Neural progenitor cell (in vitro differentiated cells): ENCODE measurements at regions not wholly inside any gene's neighbourhood (a gene's known extent, or its start where the extent isn't known, plus 50 kb on each side); places are given as distances from the start of the nearest gene placed in this dataset.

ENCODE experiments used
- DNase-seq: peaks from one replicate; pipeline ENCODE4 v3.0.0-alpha.2; 2016; ENCODE audit warnings: low spot score
- H2AFZ ChIP-seq: fragments of 200-600 bp; sonication (generic); replicated peaks from 2 replicates; pipeline ENCODE4 v1.6.1; 2016; ENCODE audit warnings: antibody characterized with exemption
- H3F3A ChIP-seq: fragments of 200-600 bp; sonication (generic); 2 replicates; pipeline ENCODE4 v1.6.1; 2016; ENCODE audit warnings: antibody characterized with exemption, low read depth
- H3K27ac ChIP-seq: fragments of 200-600 bp; sonication (generic); 2 replicates; pipeline ENCODE4 v1.5.1; 2016; ENCODE audit warnings: mild to moderate bottlenecking
- H3K27me3 ChIP-seq: fragments of 200-600 bp; sonication (generic); 2 replicates; pipeline ENCODE4 v1.6.1; 2016; ENCODE audit warnings: mild to moderate bottlenecking, moderate library complexity
- H3K36me3 ChIP-seq: fragments of 200-600 bp; sonication (generic); 2 replicates; pipeline ENCODE4 v1.5.1; 2016
- H3K4me1 ChIP-seq: fragments of 200-600 bp; sonication (generic); 2 replicates; pipeline ENCODE4 v1.6.1; 2016; ENCODE audit warnings: mixed run types
- H3K4me2 ChIP-seq: fragments of 200-600 bp; sonication (generic); 2 replicates; pipeline ENCODE4 v1.6.1; 2016
- H3K4me3 ChIP-seq: fragments of 200-600 bp; sonication (generic); 2 replicates; pipeline ENCODE4 v1.5.1; 2016
- H3K79me2 ChIP-seq: fragments of 200-600 bp; sonication (generic); 2 replicates; pipeline ENCODE4 v1.6.1; 2016; ENCODE audit warnings: low read depth
- H3K9ac ChIP-seq: fragments of 200-600 bp; sonication (generic); 2 replicates; pipeline ENCODE4 v1.6.1; 2016
- H3K9me3 ChIP-seq: fragments of 200-600 bp; sonication (generic); 2 replicates; pipeline ENCODE4 v1.5.1; 2016; ENCODE audit warnings: low read depth
- H4K20me1 ChIP-seq: fragments of 200-600 bp; sonication (generic); 2 replicates; pipeline ENCODE4 v1.6.1; 2016; ENCODE audit warnings: low read depth
- H3K27ac Mint-ChIP-seq: 3 replicates; pipeline ENCODE4 v1.8.0; 2021; ENCODE audit warnings: mixed read lengths
- H3K27me3 Mint-ChIP-seq: 2 replicates; pipeline ENCODE4 v1.8.0; 2022; ENCODE audit warnings: low read depth, mild to moderate bottlenecking, inconsistent platforms, moderate library complexity, mixed read lengths; ENCODE audit not compliant: insufficient read depth
- H3K36me3 Mint-ChIP-seq: 3 replicates; pipeline ENCODE4 v1.8.0; 2021; ENCODE audit warnings: mixed read lengths
- H3K4me1 Mint-ChIP-seq: 3 replicates; pipeline ENCODE4 v1.8.0; 2021; ENCODE audit warnings: mixed read lengths
- H3K4me3 Mint-ChIP-seq: 3 replicates; pipeline ENCODE4 v1.8.0; 2021; ENCODE audit warnings: mild to moderate bottlenecking, moderate library complexity, mixed read lengths
- H3K9me3 Mint-ChIP-seq: 3 replicates; pipeline ENCODE4 v1.8.0; 2020; ENCODE audit warnings: mixed read lengths
- EZH2 ChIP-seq: fragments of 200-600 bp; sonication (generic); IDR thresholded peaks from 2 replicates; pipeline ENCODE4 v1.6.1; 2017; ENCODE audit warnings: antibody characterized with exemption, mild to moderate bottlenecking, moderate library complexity
- EZH2phosphoT487 ChIP-seq: fragments of 200-600 bp; sonication (generic); IDR thresholded peaks from 2 replicates; pipeline ENCODE4 v1.6.1; 2017; ENCODE audit warnings: antibody characterized with exemption
- TF ChIP-seq, protein P1 (sequence below): fragments of 200-600 bp; sonication (generic); IDR thresholded peaks from 2 replicates; pipeline ENCODE4 v1.5.1; 2017; ENCODE audit warnings: antibody characterized with exemption, mild to moderate bottlenecking

DNA sequence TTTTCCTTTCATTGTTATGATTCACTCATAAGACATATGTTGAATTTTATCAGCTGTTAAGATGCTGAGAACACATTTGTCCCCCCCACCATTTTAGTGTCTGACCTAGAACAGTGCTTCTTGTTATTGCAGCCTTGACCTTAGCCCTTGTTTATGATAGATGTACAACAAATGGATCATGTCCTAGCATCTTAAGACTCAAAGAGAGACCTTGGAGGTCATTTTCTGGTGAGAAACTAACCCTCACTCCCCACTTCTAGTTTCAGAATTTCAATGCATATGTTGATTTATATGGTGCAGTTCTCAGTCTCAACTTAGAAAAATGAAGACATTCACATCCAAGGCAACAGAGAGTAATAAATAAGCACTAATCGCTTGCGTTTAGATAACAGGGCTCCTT, 391.2 kb downstream of the AEBP2 start:
- no peak for TF ChIP-seq EZH2
- no peak for TF ChIP-seq EZH2phosphoT487
- TF ChIP-seq, protein P1, sequence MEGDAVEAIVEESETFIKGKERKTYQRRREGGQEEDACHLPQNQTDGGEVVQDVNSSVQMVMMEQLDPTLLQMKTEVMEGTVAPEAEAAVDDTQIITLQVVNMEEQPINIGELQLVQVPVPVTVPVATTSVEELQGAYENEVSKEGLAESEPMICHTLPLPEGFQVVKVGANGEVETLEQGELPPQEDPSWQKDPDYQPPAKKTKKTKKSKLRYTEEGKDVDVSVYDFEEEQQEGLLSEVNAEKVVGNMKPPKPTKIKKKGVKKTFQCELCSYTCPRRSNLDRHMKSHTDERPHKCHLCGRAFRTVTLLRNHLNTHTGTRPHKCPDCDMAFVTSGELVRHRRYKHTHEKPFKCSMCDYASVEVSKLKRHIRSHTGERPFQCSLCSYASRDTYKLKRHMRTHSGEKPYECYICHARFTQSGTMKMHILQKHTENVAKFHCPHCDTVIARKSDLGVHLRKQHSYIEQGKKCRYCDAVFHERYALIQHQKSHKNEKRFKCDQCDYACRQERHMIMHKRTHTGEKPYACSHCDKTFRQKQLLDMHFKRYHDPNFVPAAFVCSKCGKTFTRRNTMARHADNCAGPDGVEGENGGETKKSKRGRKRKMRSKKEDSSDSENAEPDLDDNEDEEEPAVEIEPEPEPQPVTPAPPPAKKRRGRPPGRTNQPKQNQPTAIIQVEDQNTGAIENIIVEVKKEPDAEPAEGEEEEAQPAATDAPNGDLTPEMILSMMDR, result no peak
- H3K27ac Mint-ChIP-seq, result no peak overlapping the region
- no peaks in the 10 kb centered on the region for H4K20me1 ChIP-seq

GRCh38 chr12:19833775-19834501, 394.6 kb downstream of the AEBP2 start:
- Mint-ChIP-seq H3K9me3 (no peaks in the 10 kb centered on the region), H3K4me3 (no peak overlapping the region), H3K27me3 (no peaks in the 10 kb centered on the region), H3K4me1 (no peaks in the 10 kb centered on the region), H3K27ac (no peak overlapping the region), H3K36me3 (no peaks in the 10 kb centered on the region)
- Histone ChIP-seq H3K4me2 (no peak overlapping the region), H3K36me3 (no peaks in the 10 kb centered on the region), H4K20me1 (no peaks in the 10 kb centered on the region), H3F3A (no peaks in the 10 kb centered on the region), H2AFZ (no peak overlapping the region), H3K9me3 (no peaks in the 10 kb centered on the region), H3K79me2 (no peaks in the 10 kb centered on the region), H3K27me3 (no peaks in the 10 kb centered on the region), H3K27ac (no peak overlapping the region), H3K4me1 (no peaks in the 10 kb centered on the region), H3K4me3 (no peak overlapping the region), H3K9ac (no peak overlapping the region)
- DNase-seq, result no peak
- TF ChIP-seq, protein P1, result no peak
- TF ChIP-seq EZH2 (no peak), EZH2phosphoT487 (no peak)

More for the DNA sequence above, 391.2 kb downstream of the AEBP2 start:
- H3K4me1 ChIP-seq, result no peaks in the 10 kb centered on the region
- Mint-ChIP-seq H3K4me1 (no peaks in the 10 kb centered on the region), H3K27me3 (no peaks in the 10 kb centered on the region), H3K36me3 (no peaks in the 10 kb centered on the region), H3K4me3 (no peak overlapping the region), H3K9me3 (peaks cover 8% of the 10 kb centered on the region)
- H3K79me2 ChIP-seq, result no peaks in the 10 kb centered on the region
- no peak overlapping the region for H3K4me3 ChIP-seq
- no peak overlapping the region for H3K27ac ChIP-seq
- no peak for DNase-seq
- H3F3A ChIP-seq, result no peaks in the 10 kb centered on the region
- H3K9me3 ChIP-seq, result no peaks in the 10 kb centered on the region
- no peak overlapping the region for H3K4me2 ChIP-seq
- no peak overlapping the region for H2AFZ ChIP-seq
- no peak overlapping the region for H3K9ac ChIP-seq
- H3K27me3 ChIP-seq, result no peaks in the 10 kb centered on the region
- H3K36me3 ChIP-seq, result no peaks in the 10 kb centered on the region

DNA sequence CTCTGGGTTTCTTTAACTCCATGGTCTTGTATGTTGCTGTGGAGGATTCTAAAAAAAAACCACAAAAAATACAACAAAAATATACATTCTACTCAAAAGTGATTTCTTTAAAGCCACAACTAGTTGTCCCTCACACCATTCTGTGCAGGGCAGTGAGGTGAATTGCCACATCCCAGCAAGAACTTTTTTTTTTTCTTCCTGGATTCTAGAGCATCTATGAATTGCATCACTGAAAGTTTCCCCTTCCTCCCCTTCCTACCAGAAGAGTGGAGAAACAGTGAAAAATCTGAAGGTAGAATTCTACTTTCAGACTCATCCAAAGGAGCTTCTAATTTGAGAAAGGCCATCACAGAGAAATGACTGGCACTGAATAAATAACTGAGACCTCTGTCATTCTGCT, 395.3 kb downstream of the AEBP2 start:
- Histone ChIP-seq H2AFZ (no peak overlapping the region), H3K9ac (no peak overlapping the region), H3K4me2 (no peak overlapping the region), H3K79me2 (no peaks in the 10 kb centered on the region), H3F3A (no peaks in the 10 kb centered on the region), H3K9me3 (no peaks in the 10 kb centered on the region), H3K36me3 (no peaks in the 10 kb centered on the region), H3K27ac (no peak overlapping the region), H3K4me3 (no peak overlapping the region), H3K27me3 (no peaks in the 10 kb centered on the region), H3K4me1 (no peaks in the 10 kb centered on the region), H4K20me1 (no peaks in the 10 kb centered on the region)
- DNase-seq, result no peak
- Mint-ChIP-seq H3K27ac (no peak overlapping the region), H3K4me3 (no peak overlapping the region), H3K4me1 (no peaks in the 10 kb centered on the region), H3K36me3 (no peaks in the 10 kb centered on the region), H3K9me3 (no peaks in the 10 kb centered on the region), H3K27me3 (no peaks in the 10 kb centered on the region)
- TF ChIP-seq, protein P1, result no peak
- no peak for TF ChIP-seq EZH2
- no peak for TF ChIP-seq EZH2phosphoT487
